Loucy (cell line): ENCODE measurements at regions not wholly inside any gene's neighbourhood (a gene's known extent, or its start where the extent isn't known, plus 50 kb on each side); places are given as distances from the start of the nearest gene placed in this dataset.

Experiments used
- H2AFZ ChIP-seq: fragments of 200-600 bp; sonication (generic); 2 replicates; pipeline ENCODE4 v1.6.0; 2016; ENCODE audit warnings: antibody characterized with exemption, mild to moderate bottlenecking, low read length, moderate library complexity
- H3F3A ChIP-seq: fragments of 200-600 bp; 2 replicates; pipeline ENCODE4 v1.6.0; 2016; ENCODE audit warnings: antibody characterized with exemption, low read depth, mild to moderate bottlenecking
- H3K27me3 ChIP-seq: fragments of 200-600 bp; sonication (generic); 2 replicates; pipeline ENCODE4 v1.6.1; 2014; ENCODE audit warnings: low read length, mild to moderate bottlenecking; ENCODE audit not compliant: insufficient read depth, poor library complexity, severe bottlenecking
- H3K36me3 ChIP-seq: fragments of 200-600 bp; sonication (generic); 2 replicates; pipeline ENCODE4 v1.6.1; 2016; ENCODE audit warnings: low read length; ENCODE audit not compliant: insufficient read depth
- H3K4me1 ChIP-seq: fragments of 200-600 bp; sonication (generic); 2 replicates; pipeline ENCODE4 v1.5.1; 2014; ENCODE audit warnings: low read length, mild to moderate bottlenecking; ENCODE audit not compliant: insufficient read depth, poor library complexity, severe bottlenecking
- H3K4me2 ChIP-seq: fragments of 200-600 bp; sonication (generic); 2 replicates; pipeline ENCODE4 v1.6.0; 2014; ENCODE audit warnings: antibody characterized with exemption, low read length, low read depth, mild to moderate bottlenecking; ENCODE audit not compliant: poor library complexity, severe bottlenecking
- H3K4me3 ChIP-seq: fragments of 200-600 bp; sonication (generic); 2 replicates; pipeline ENCODE4 v1.5.1; 2014; ENCODE audit warnings: low read length, mild to moderate bottlenecking, mixed read lengths; ENCODE audit not compliant: poor library complexity, severe bottlenecking
- H3K79me2 ChIP-seq: fragments of 200-600 bp; sonication (generic); 2 replicates; pipeline ENCODE4 v1.6.1; 2014; ENCODE audit warnings: low read length; ENCODE audit not compliant: insufficient read depth
- H3K9ac ChIP-seq: fragments of 200-600 bp; sonication (generic); 2 replicates; pipeline ENCODE4 v1.6.0; 2014; ENCODE audit warnings: mild to moderate bottlenecking, low read depth, low read length, moderate library complexity; ENCODE audit not compliant: poor library complexity, severe bottlenecking
- H3K9me2 ChIP-seq: fragments of 200-600 bp; sonication (generic); replicated peaks from 2 replicates; pipeline ENCODE4 v1.6.1; 2016; ENCODE audit warnings: low read depth, low read length, mixed read lengths
- H3K9me3 ChIP-seq: fragments of 200-600 bp; sonication (generic); 2 replicates; pipeline ENCODE4 v1.6.1; 2014; ENCODE audit warnings: mild to moderate bottlenecking, antibody characterized with exemption, low read length, low read depth; ENCODE audit not compliant: insufficient read depth
- H4K20me1 ChIP-seq: fragments of 200-600 bp; sonication (generic); 2 replicates; pipeline ENCODE4 v1.6.0; 2014; ENCODE audit warnings: antibody characterized with exemption, low read length, mild to moderate bottlenecking; ENCODE audit not compliant: insufficient read depth, poor library complexity, severe bottlenecking
- CTCF ChIP-seq: fragments of 200-600 bp; sonication (generic); conservative IDR thresholded peaks from 2 replicates; pipeline ENCODE4 v1.5.1; 2014; ENCODE audit warnings: mild to moderate bottlenecking, antibody characterized with exemption, low read length
- EZH2phosphoT487 ChIP-seq: fragments of 200-600 bp; IDR thresholded peaks from 2 replicates; pipeline ENCODE4 v1.6.1; 2018; ENCODE audit warnings: antibody characterized with exemption, mild to moderate bottlenecking, moderate library complexity, borderline replicate concordance

GRCh38 chr6:120556491-120556890 lies 777.8 kb downstream of the TBC1D32 start:
- Histone ChIP-seq H4K20me1 (no peaks in the 10 kb centered on the region), H3K4me2 (no peak overlapping the region), H3K9me2 (no peaks in the 10 kb centered on the region), H3K36me3 (no peaks in the 10 kb centered on the region), H3K4me1 (no peaks in the 10 kb centered on the region), H2AFZ (no peak overlapping the region), H3F3A (no peaks in the 10 kb centered on the region), H3K27me3 (no peaks in the 10 kb centered on the region), H3K4me3 (no peak overlapping the region), H3K9me3 (no peaks in the 10 kb centered on the region), H3K9ac (no peak overlapping the region), H3K79me2 (no peaks in the 10 kb centered on the region)
- TF ChIP-seq CTCF (no peak), EZH2phosphoT487 (no peak)

- TF ChIP-seq EZH2phosphoT487, result no peak
- no peak for TF ChIP-seq CTCF
- Histone ChIP-seq H3K36me3 (no peaks in the 10 kb centered on the region), H3K4me1 (no peaks in the 10 kb centered on the region)
Observed at GRCh38 chr6:120553353-120553752, 780.9 kb downstream of the TBC1D32 start.

GRCh38 chr6:120545353-120545752 lies 788.9 kb downstream of the TBC1D32 start:
- no peaks in the 10 kb centered on the region for H3K9me3 ChIP-seq
- no peak for TF ChIP-seq CTCF
- no peak for TF ChIP-seq EZH2phosphoT487
- H3K9ac ChIP-seq, result no peak overlapping the region
- H3K36me3 ChIP-seq, result no peaks in the 10 kb centered on the region
- H3K4me1 ChIP-seq, result no peaks in the 10 kb centered on the region
- H3K9me2 ChIP-seq, result no peaks in the 10 kb centered on the region
- H3K27me3 ChIP-seq, result no peaks in the 10 kb centered on the region
- H2AFZ ChIP-seq, result no peak overlapping the region
- no peaks in the 10 kb centered on the region for H3F3A ChIP-seq
- no peak overlapping the region for H3K4me2 ChIP-seq
- H4K20me1 ChIP-seq, result no peaks in the 10 kb centered on the region
- H3K4me3 ChIP-seq, result no peak overlapping the region
- H3K79me2 ChIP-seq, result no peaks in the 10 kb centered on the region

More at GRCh38 chr6:120553353-120553752, 780.9 kb downstream of the TBC1D32 start:
- H3K27me3 ChIP-seq, result no peaks in the 10 kb centered on the region
- no peak overlapping the region for H3K4me3 ChIP-seq
- no peaks in the 10 kb centered on the region for H3F3A ChIP-seq
- H3K9me3 ChIP-seq, result no peaks in the 10 kb centered on the region
- no peak overlapping the region for H3K4me2 ChIP-seq
- H3K9me2 ChIP-seq, result no peaks in the 10 kb centered on the region
- H4K20me1 ChIP-seq, result no peaks in the 10 kb centered on the region
- no peak overlapping the region for H2AFZ ChIP-seq
- no peaks in the 10 kb centered on the region for H3K79me2 ChIP-seq
- no peak overlapping the region for H3K9ac ChIP-seq
